GM18868 (cell line): ENCODE measurements at regions not wholly inside any gene's neighbourhood (a gene's known extent, or its start where the extent isn't known, plus 50 kb on each side); places are given as distances from the start of the nearest gene placed in this dataset.

ENCODE experiments used
- ATAC-seq: cut with Tn5 transposase; IDR thresholded peaks from one replicate; pipeline ENCODE4 v1.9.1; 2021; ENCODE audit warnings: mild to moderate bottlenecking, moderate library complexity; ENCODE audit not compliant: unreplicated experiment

DNA sequence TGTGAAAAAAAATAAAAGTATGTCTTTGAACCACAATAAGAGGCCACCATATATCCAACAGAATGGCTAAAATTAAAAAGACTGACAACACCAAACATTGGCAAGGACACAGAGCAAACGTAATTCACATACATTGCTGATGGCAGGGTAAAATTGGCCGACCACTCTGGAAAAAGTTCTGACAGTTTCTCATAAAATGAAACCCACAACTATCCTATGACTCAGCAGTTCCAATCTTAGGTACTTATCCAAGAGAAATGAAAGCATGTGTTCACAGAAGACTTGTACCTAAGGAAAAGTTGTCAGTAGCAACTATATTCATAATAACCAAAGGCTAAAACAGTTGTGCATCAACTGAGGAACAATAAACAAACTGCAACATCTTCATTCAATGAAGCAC is 357.3 kb upstream of the XYLT1 start:
- no peak for ATAC-seq

GRCh38 chr16:17827313-17827712 is 356.6 kb upstream of the XYLT1 start:
- no peak for ATAC-seq

DNA sequence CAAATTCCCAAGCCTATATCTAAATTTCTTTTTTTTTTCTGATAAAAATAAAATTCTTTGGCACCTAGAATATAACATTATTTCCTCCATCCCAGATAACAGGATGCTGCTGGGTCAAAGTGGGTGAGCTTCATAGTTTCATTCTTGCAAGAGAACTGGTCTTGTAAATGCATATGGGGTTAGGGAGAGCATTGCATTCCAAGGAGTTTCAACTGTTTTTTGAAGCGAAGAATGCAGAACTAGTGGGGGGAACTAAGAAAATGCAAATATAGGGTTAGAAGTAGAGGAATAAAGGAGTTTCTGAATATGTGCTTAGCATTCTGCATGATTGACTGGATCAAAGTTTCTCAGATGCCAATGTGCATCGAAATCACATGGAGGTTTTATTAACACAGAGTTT is 347.2 kb upstream of the XYLT1 start:
- ATAC-seq: no peak

DNA sequence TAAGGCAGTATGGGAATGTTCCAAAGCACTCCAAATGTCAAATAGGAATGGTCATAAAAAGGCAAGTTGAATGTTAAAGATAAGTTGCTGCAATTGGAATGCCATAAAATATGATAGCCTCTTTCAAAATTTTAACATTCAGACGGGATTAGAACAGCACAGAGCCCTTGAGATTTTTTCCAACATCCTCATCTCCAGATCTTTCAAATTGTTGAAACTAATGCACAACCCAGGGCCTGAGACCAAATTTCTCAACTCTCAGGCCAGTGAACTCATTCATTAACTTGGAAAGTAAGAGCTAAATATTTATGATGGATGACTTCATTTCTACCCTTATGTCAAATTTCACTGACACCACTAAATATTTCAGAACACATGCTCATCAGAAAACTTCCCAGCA is 346.5 kb upstream of the XYLT1 start:
- no peak for ATAC-seq

GRCh38 chr16:17812771-17813170 is 342.0 kb upstream of the XYLT1 start:
- no peak for ATAC-seq

- ATAC-seq: no peak
Observed at GRCh38 chr16:17804857-17805256, 334.1 kb upstream of the XYLT1 start.

DNA sequence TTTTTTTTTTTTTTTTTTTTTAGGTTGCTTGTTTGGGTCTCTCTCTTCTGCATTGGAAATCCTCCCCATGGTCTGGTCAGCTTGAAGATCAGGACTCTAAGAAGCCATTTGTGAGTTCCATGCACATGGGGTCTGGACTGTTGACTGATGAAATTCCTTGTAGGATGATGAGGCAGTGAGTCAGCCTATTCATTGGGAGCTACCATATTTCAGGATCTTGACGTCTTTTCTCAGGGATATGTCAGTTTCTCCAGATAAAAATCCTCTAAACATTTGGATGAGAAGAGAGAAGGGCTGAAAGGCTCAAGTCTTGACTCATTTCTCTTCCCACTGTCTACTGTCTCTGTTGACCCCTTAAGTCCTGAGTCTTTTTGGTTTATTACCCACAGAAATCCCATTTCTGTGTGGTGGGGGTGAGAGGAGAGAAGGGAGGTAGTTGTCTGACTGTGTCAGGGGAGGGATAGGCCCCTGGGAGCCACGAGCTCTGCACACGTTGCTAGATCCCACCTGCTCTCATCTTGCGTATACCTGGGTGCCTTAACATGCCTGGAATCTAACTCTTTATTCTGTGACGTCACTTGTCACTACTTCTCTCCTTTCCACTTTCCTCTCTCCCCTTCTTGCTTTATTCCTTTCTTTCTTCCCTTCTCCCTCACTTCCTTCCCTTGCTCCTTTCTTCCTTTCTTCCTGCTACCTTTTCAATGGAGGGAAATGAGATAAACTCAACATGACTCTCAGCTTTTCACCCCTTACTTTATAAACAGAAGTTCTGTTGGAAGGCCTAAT is 333.1 kb upstream of the XYLT1 start:
- ATAC-seq: no peak

GRCh38 chr16:17802571-17802970 is 331.8 kb upstream of the XYLT1 start:
- no peak for ATAC-seq

DNA sequence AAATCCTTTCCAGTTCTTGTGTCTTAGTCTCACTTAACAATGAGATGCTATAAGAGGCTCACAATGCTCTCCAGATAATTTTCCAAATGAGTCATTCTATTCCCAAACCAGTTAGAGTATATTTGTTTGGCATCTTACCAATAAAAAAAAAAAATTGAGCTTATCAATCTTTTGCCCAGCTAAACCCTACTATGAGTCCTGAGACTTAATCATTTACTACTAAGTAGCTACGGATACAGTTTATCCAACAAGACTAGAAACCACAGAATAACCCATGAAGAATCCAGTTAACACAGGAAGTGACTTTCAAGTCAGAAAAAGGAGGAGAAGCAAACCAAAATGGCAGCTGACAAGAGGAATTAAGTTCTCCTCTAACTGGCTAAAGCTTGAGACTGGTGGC is 330.3 kb upstream of the XYLT1 start:
- ATAC-seq: no peak

- ATAC-seq: no peak
Observed at GRCh38 chr16:17798716-17799115, 328.0 kb upstream of the XYLT1 start.

DNA sequence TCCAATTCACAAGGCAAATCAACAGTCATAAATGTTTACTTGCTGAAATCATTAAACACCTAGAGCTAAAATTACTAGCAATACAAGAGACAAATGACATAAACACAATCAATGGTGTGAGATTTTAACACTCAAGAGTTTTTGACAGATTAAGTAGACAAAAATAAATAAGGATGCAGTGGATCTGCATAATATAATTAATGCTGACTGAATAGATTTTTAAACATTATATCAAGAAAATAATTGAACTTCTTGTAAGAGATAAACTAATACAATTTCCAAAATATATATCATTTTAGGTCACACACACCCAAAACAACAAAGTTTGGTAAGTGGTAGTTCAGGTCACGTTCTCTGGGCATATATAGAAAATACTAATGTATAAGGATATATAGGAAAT is 322.6 kb upstream of the XYLT1 start:
- ATAC-seq: no peak

DNA sequence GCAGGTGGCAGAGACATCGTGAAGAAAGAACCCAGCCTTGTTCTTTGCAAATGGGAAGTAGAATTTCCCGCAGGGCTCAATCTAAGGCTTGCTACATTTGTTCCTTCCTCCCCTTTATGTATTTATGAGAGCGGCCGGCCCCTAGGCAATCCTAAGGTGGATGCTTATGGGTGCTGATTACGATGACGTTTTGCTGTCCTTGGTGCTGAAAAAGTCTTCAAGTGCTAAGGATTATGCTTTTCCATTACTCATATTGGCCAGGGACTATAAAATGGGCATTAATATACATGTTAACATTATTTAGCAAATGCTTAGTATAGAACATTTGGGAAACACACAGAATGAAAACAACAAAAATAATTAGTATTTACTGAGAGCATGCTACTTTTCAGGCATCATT is 313.3 kb upstream of the XYLT1 start:
- no peak for ATAC-seq

- no peak for ATAC-seq
Observed at GRCh38 chr16:17780181-17780580, 309.4 kb upstream of the XYLT1 start.

DNA sequence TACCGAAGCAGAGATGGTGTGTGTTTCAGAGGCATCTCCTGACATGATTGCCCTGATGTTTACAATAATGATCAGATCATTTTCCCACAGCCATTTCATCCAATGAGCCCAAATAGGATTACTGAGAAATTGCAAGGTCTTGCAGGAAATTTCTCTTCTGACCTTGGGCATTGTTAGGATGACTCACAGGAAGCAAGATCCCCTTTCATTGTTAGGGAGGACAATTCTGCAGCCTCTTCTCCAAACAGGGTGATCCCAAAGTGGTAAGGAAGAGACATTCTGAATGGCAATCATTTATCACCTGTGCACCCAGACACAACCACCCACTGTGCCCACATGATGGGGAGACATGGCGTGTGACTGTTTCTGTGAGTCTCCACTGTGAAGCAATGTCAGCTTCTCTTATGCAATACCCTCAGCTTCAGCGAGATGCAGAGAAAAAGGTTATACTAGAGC is 306.7 kb upstream of the XYLT1 start:
- ATAC-seq: no peak

DNA sequence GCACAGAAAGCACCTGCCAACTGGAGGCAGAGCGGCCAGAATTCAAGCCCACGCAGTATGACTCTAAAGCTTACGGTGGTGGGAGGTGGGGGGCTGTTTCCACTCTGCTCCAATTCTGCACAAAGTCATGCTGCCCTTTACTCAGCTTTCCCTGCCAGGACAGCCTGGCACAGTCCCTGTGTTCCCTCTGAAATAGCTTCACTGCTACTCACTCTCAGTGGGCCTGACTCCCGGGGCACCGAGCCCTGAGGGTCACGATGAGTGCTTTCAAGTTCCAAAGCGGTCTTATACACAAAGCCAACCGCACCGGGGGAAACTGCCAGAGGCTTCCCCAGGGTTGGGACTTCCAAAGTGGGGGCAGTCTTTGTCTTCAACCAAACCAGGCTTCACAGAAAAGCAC is 306.1 kb upstream of the XYLT1 start:
- no peak for ATAC-seq

GRCh38 chr16:17776465-17776864 is 305.7 kb upstream of the XYLT1 start:
- ATAC-seq: no peak

DNA sequence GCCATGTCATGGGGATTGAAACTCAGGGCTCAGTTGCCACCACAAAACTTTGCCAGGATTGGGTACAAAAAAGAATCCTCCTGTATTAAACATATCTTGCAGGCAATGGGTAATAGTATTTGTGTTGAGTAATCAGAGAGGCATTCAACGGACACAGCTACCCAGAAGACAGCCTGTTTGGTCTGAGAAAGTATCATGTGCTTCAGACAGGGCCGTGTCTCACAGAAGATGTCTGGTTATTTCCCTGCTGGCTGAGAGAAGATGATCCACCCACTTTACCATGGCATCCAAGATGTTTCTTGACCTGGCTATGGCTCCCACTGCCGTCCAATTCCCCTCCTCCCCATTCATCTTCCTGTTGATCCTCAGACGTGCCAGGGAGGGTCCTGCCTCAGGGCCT is 304.3 kb upstream of the XYLT1 start:
- ATAC-seq: no peak

DNA sequence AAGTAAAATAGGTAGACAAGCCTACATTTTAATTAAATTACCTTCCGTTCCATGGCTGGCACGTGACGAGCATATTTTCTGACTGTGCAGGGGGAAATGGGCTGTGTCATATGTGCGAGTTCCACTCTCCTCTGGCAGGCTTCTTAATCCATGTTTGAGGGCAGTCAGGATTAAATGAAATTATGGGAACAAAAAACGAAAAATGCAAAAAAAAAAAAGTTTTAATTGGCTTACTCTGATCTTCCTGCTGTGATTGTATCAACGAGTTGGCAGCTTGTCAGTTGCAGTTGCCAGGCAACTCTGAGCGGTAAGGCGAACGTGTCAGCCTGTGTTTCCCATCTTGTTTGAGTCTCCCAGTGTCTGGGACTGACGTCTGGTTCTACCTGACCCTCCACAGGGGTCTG is 302.9 kb upstream of the XYLT1 start:
- ATAC-seq: no peak

GRCh38 chr16:17770104-17770503 is 299.3 kb upstream of the XYLT1 start:
- no peak for ATAC-seq

DNA sequence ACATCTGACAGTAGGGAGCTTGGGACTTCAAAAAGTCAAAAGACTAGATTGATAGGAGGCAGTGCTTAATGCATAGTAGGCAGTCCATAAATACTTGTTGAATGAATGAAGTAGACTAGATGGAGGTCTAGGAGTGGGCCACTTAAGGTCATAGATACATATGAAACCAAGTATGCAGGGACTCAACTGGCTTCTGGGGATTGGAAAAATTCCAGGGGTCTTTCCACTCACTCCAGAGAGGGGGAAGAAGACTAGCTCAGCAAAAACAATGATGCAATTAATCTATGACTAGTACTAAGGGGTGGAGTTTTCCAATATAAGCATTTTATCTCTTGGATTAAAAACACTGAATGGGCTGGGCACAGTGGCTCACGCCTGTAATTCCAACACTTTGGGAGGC is 298.3 kb upstream of the XYLT1 start:
- ATAC-seq: no peak

DNA sequence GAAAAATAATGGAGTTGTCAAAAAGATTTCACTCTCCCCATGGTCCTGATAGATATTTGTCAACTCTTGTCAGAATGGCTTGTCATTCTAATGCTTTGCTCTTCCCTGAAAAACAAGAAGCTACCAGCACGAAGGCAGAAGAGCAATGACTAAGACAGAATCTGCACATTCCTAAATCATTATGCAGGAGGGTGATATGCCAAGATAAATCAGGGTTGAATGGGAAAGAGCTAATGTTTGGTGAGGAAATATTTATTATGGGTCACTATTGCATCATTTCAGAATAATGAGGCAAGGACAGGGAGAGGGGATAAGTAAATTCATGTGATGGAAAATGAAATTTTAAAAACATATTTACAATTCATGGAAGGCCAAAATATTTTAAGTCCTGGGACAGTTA is 297.5 kb upstream of the XYLT1 start:
- no peak for ATAC-seq

DNA sequence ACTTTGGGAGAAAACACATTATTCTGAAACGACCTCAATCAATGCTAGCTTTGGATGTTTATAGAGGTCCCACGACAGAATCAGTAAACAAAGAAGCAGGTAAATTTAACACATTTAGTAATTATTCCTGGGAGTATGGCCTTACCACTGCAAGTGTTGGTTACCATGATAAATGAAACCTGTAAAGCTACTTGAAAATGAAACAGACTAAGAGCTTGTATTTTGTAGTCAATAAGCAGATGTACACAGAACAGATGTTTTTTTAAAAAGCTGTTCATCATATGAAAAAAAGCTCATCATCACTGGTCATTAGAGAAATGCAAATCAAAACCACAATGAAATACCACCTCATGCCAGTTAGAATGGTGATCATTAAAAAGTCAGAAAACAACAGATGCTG is 295.3 kb upstream of the XYLT1 start:
- ATAC-seq: no peak
